K562 (cell line): ENCODE measurements at regions not wholly inside any gene's neighbourhood (a gene's known extent, or its start where the extent isn't known, plus 50 kb on each side); places are given as distances from the start of the nearest gene placed in this dataset.

ENCODE experiments used
- ATAC-seq: fragments of 200-7000 bp; cut with Tn5 transposase; 3 replicates; pipeline ENCODE4 v1.9.1; 2020; ENCODE audit warnings: moderate library complexity
- BruUV-seq: library from RNA; stranded (reverse); fragments of 400-500 nt; replicated peaks from 2 replicates; lab custom pipeline; 2021; lab: Mats Ljungman, UMichigan
- CTCF ChIA-PET: fragments of 300-600 bp; formaldehyde crosslinking; extraction: SDS; loops from one replicate; lab custom pipeline; 2021; ENCODE audit warnings: low intra/inter-chr PET ratio; lab: Yijun Ruan, JAX
- POLR2A ChIA-PET: fragments of 300-600, 350-650 bp; sonication (Branson Sonifier 250); formaldehyde crosslinking; extraction: SDS; loops from one replicate; lab custom pipeline; 2021; ENCODE audit warnings: antibody characterized with exemption, inconsistent platforms; lab: Yijun Ruan, JAX
- DNase-seq, 4 experiments: peaks; one replicate each; pipeline versions ENCODE4 v3.0.0 to v3.0.0-alpha.2; 2011 to 2018; ENCODE audit warnings: low spot score in 3 of 4, mixed read lengths in 3 of 4; ENCODE audit errors: extremely low read depth in 1 of 4
- FAIRE-seq: peaks from 2 replicates; lab custom pipeline; 2011; peaks lifted over from hg19 to GRCh38; lab: Jason Lieb, UNC
- H2AFZ ChIP-seq: 2 replicates; pipeline ENCODE4 v1.6.0; 2011; ENCODE audit warnings: low read depth, low read length, control low read depth, inconsistent platforms
- H3K27ac ChIP-seq: fragments of 200-600 bp; 3 replicates; pipeline ENCODE4 v1.8.0; 2011; ENCODE audit warnings: low read depth, mild to moderate bottlenecking, control low read depth, inconsistent platforms, low read length, moderate library complexity, mixed read lengths; ENCODE audit errors: extremely low read depth
- H3K27me3 ChIP-seq, 2 experiments: fragments of 300-600 bp in 1 of 2; 2 replicates in 1 of 2; 3 replicates in 1 of 2; pipeline versions ENCODE4 v1.6.0 to v1.8.0; 2011; ENCODE audit warnings: inconsistent platforms in 2 of 2, low read length in 2 of 2, mild to moderate bottlenecking in 1 of 2, mixed read lengths in 1 of 2, moderate library complexity in 1 of 2; ENCODE audit not compliant: control insufficient read depth in 2 of 2, insufficient read depth in 2 of 2
- H3K36me3 ChIP-seq: fragments of 300-600 bp; 3 replicates; pipeline ENCODE4 v1.8.0; 2011; ENCODE audit warnings: mild to moderate bottlenecking, low read length, inconsistent platforms; ENCODE audit not compliant: control insufficient read depth, insufficient read depth
- H3K4me1 ChIP-seq, 2 experiments: fragments of 200-600 bp in 1 of 2; replicated peaks in 1 of 2; 2 replicates in 1 of 2; 3 replicates in 1 of 2; pipeline versions ENCODE4 v1.5.1 to v1.8.0; 2011; ENCODE audit warnings: inconsistent platforms in 2 of 2, low read length in 2 of 2, mild to moderate bottlenecking in 1 of 2, mixed read lengths in 1 of 2, moderate library complexity in 1 of 2; ENCODE audit not compliant: control insufficient read depth in 2 of 2, insufficient read depth in 2 of 2
- H3K4me2 ChIP-seq: 2 replicates; pipeline ENCODE4 v1.6.1; 2011; ENCODE audit warnings: low read length, control low read depth, inconsistent platforms, mixed read lengths; ENCODE audit not compliant: insufficient read depth
- H3K4me3 ChIP-seq: fragments of 200-600 bp; sonication (generic), shearing (Covaris generic); 2 replicates; pipeline ENCODE4 v1.5.1; 2016; ENCODE audit warnings: control low read depth, inconsistent platforms
- H3K79me2 ChIP-seq: fragments of 200-600 bp; 3 replicates; pipeline ENCODE4 v1.8.0; 2011; ENCODE audit warnings: low read length, inconsistent platforms; ENCODE audit not compliant: control insufficient read depth, insufficient read depth
- H3K9ac ChIP-seq, 2 experiments: 2 replicates each; pipeline versions ENCODE4 v1.6.0 to v1.6.1; 2011; ENCODE audit warnings: low read depth in 2 of 2, low read length in 2 of 2, control low read depth in 1 of 2, inconsistent platforms in 1 of 2, mild to moderate bottlenecking in 1 of 2, mixed read lengths in 1 of 2; ENCODE audit not compliant: insufficient read depth in 1 of 2
- H3K9me1 ChIP-seq: one replicate; pipeline ENCODE4 v1.6.0; 2011; ENCODE audit warnings: inconsistent platforms, mild to moderate bottlenecking, low read length, moderate library complexity; ENCODE audit not compliant: control insufficient read depth, insufficient read depth
- H3K9me3 ChIP-seq: replicated peaks from 2 replicates; pipeline ENCODE4 v1.5.1; 2011; ENCODE audit warnings: low read depth, low read length, inconsistent platforms; ENCODE audit not compliant: control insufficient read depth, insufficient read depth
- H4K20me1 ChIP-seq: replicated peaks from 2 replicates; pipeline ENCODE4 v1.6.1; 2011; ENCODE audit warnings: low read length, inconsistent platforms, mixed read lengths; ENCODE audit not compliant: control insufficient read depth, insufficient read depth
- ADNP ChIP-seq: fragments of 200-800 bp; sonication (Bioruptor generic); IDR thresholded peaks from 2 replicates; pipeline ENCODE4 v1.6.1; 2016; ENCODE audit warnings: missing genetic modification characterization, missing compliant biosample characterization
- ARID1B ChIP-seq: fragments of 450-650 bp; IDR thresholded peaks from 2 replicates; pipeline ENCODE4 v1.6.1; 2016; ENCODE audit warnings: antibody characterized with exemption, mild to moderate bottlenecking, inconsistent platforms
- CBX5 ChIP-seq: IDR thresholded peaks from 2 replicates; pipeline ENCODE4 v1.6.1; 2014; ENCODE audit warnings: low read depth, borderline replicate concordance
- CREB3L1 ChIP-seq: fragments of 450-650 bp; IDR thresholded peaks from 2 replicates; pipeline ENCODE4 v1.6.1; 2014; ENCODE audit warnings: low read depth, mild to moderate bottlenecking, moderate library complexity, borderline replicate concordance
- DACH1 ChIP-seq: fragments of 450-650 bp; IDR thresholded peaks from 2 replicates; pipeline ENCODE4 v1.6.1; 2018; ENCODE audit not compliant: partially characterized antibody
- GATA2 ChIP-seq: sonication (generic); formaldehyde crosslinking; IDR thresholded peaks from 2 replicates; pipeline ENCODE4 v1.4.0; 2020; ENCODE audit warnings: mild to moderate bottlenecking, missing genetic modification reagents
- NRF1 ChIP-seq, 2 experiments: fragments of 450-650 bp; IDR thresholded peaks in 1 of 2; conservative IDR thresholded peaks in 1 of 2; 2 replicates each; pipeline ENCODE4 v1.6.1; 2014; ENCODE audit warnings: mild to moderate bottlenecking in 2 of 2
- POLR2G ChIP-seq: fragments of 200-400 bp; formaldehyde crosslinking; IDR thresholded peaks from 2 replicates; pipeline ENCODE4 v1.6.1; 2017; ENCODE audit warnings: low read depth, mild to moderate bottlenecking, antibody characterized with exemption, low read length, moderate library complexity
- RBM25 ChIP-seq: fragments of 200-400 bp; formaldehyde crosslinking; IDR thresholded peaks from 2 replicates; pipeline ENCODE4 v1.6.1; 2018; ENCODE audit warnings: low read length, low read depth, moderate library complexity; ENCODE audit not compliant: severe bottlenecking
- TAL1 ChIP-seq: fragments of 450-650 bp; IDR thresholded peaks from 2 replicates; pipeline ENCODE4 v1.6.1; 2016; ENCODE audit warnings: mild to moderate bottlenecking
- TCFL5 ChIP-seq: fragments of 250-450 bp; sonication (Bioruptor Pico); conservative IDR thresholded peaks from 2 replicates; pipeline ENCODE4 v1.6.1; 2021; ENCODE audit warnings: mild to moderate bottlenecking, moderate library complexity, matching md5 sums
- WGBS: fragments of 100-300 bp; shearing (Covaris generic); methylation state at CpG from one replicate; pipeline ENCODE4 v1.1.6; 2016; ENCODE audit warnings: low coverage, mixed read lengths; ENCODE audit not compliant: insufficient coverage; ENCODE audit errors: missing lambda C conversion rate; 5-methylcytosine and 5-hydroxymethylcytosine counted together
- in situ Hi-C: fragments of 300-500 bp; cut with MboI; formaldehyde crosslinking; loops from 4 replicates; pipeline ENCODE4 v1.15.0; 2018; ENCODE audit warnings: inconsistent platforms, mixed read lengths
- intact Hi-C: fragments of 100-400 bp; cut with micrococcal nuclease; formaldehyde crosslinking; loops from 2 replicates; pipeline ENCODE4 v1.14.2; 2022
- TF ChIP-seq, protein P1 (sequence below): fragments of 250-450 bp; sonication (Bioruptor Pico); IDR thresholded peaks from 2 replicates; pipeline ENCODE4 v1.4.0; 2020; ENCODE audit warnings: mild to moderate bottlenecking, moderate library complexity, borderline replicate concordance

DNA sequence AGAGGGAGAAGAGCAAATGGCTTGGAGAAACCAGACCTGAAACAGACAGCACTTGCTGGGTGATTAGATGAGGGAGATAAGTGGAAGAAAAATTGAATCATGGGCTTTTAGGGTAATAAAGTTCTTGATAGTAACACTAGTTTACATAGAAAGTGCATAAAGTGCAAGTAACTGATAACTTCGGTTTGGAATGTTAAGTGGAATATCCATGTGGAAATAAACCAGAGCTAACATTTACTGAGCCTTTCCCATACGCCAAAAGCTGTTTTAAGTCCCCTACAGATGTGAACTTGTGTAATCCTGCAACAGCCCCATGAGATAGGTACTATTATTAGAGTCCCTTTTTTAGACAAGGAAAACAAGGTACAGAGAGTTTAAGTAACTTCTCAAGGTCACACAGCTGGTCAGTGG lies 77.1 kb upstream of the NUDT4 start:
- Histone ChIP-seq H3K9ac (no peak overlapping the region), H3K36me3 (no peaks in the 10 kb centered on the region), H3K9me1 (no peaks in the 10 kb centered on the region), H3K9me3 (peaks cover 3% of the 10 kb centered on the region), H3K4me1 (peaks cover 7 to 33% of the 10 kb centered on the region in 2 experiments; a peak in 4 of 5 replicates), H3K4me2 (no peak overlapping the region), H3K27me3 (no peaks in the 10 kb centered on the region), H4K20me1 (no peaks in the 10 kb centered on the region), H3K27ac (no peak overlapping the region), H3K4me3 (no peak overlapping the region), H3K79me2 (no peaks in the 10 kb centered on the region), H2AFZ (0 out of 2 replicates have a peak overlapping the region, but pooled peaks have one; percentile 29)
- DNase-seq = no peak
- CTCF ChIA-PET = no interaction called here
- FAIRE-seq = no peak
- no peak for TF ChIP-seq CREB3L1
- TF ChIP-seq CBX5 = no peak
- no peak for TF ChIP-seq DACH1
- TF ChIP-seq, protein P1, sequence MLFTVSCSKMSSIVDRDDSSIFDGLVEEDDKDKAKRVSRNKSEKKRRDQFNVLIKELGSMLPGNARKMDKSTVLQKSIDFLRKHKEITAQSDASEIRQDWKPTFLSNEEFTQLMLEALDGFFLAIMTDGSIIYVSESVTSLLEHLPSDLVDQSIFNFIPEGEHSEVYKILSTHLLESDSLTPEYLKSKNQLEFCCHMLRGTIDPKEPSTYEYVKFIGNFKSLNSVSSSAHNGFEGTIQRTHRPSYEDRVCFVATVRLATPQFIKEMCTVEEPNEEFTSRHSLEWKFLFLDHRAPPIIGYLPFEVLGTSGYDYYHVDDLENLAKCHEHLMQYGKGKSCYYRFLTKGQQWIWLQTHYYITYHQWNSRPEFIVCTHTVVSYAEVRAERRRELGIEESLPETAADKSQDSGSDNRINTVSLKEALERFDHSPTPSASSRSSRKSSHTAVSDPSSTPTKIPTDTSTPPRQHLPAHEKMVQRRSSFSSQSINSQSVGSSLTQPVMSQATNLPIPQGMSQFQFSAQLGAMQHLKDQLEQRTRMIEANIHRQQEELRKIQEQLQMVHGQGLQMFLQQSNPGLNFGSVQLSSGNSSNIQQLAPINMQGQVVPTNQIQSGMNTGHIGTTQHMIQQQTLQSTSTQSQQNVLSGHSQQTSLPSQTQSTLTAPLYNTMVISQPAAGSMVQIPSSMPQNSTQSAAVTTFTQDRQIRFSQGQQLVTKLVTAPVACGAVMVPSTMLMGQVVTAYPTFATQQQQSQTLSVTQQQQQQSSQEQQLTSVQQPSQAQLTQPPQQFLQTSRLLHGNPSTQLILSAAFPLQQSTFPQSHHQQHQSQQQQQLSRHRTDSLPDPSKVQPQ (CRISPR knock-in tag) = no peak
- no peak for TF ChIP-seq POLR2G
- TF ChIP-seq TCFL5 (CRISPR knock-in tag) = no peak
- TF ChIP-seq TAL1 = peak; percentile 7; the same call in 1 of the 2 replicates
- peak; percentile 47 for TF ChIP-seq ARID1B
- TF ChIP-seq NRF1 (conservative IDR thresholded peaks at IDR 0.05 in 1 of 2, IDR thresholded peaks at IDR 0.05 in 1 of 2) = 0 out of 4 replicates have a peak, but pooled peaks of 1 of the 2 experiments have one; percentile 7
- 0 out of 2 replicates have a peak, but pooled peaks have one; percentile 39 for TF ChIP-seq GATA2 (CRISPR knock-in tag)
- peak; percentile 76; the same call in 1 of the 2 replicates for TF ChIP-seq ADNP (tag)
- TF ChIP-seq RBM25 = peak; percentile 30
- POLR2A ChIA-PET = interaction anchor here (1.0 to 1.7 kb wide), 3 partner anchors 9 to 81 kb away, joined by 4 to 5 read pairs (median 4); no protein-coding TSS in a partner anchor
- 46% methylated on average over 2 of the region's 2 CpGs for WGBS
- no TSS peak for BruUV-seq
- intact Hi-C loops (no loop called here), in situ Hi-C loops (no loop called here)
- ATAC-seq = no peak
